H9 (cell line): ENCODE measurements at regions not wholly inside any gene's neighbourhood (a gene's known extent, or its start where the extent isn't known, plus 50 kb on each side); places are given as distances from the start of the nearest gene placed in this dataset.

Experiments
- DNase-seq: peaks from one replicate; pipeline ENCODE4 v3.0.0-alpha.2; 2017
- H2AFZ ChIP-seq: one replicate; pipeline ENCODE4 v1.6.1; 2013; ENCODE audit warnings: mild to moderate bottlenecking, low read length, control low read depth, moderate library complexity
- H2AK5ac ChIP-seq: 2 replicates; pipeline ENCODE4 v1.6.1; 2013; ENCODE audit warnings: low read length, control low read depth, mixed read lengths; ENCODE audit not compliant: insufficient read length
- H2BK120ac ChIP-seq: one replicate; pipeline ENCODE4 v1.6.1; 2013; ENCODE audit warnings: low read depth, mild to moderate bottlenecking, low read length, control low read depth, inconsistent platforms; ENCODE audit not compliant: poor library complexity, severe bottlenecking
- H2BK12ac ChIP-seq: 2 replicates; pipeline ENCODE4 v1.6.1; 2013; ENCODE audit warnings: low read length, control low read depth, mixed read lengths, low read depth; ENCODE audit not compliant: insufficient read length
- H2BK15ac ChIP-seq: 2 replicates; pipeline ENCODE4 v1.6.1; 2013; ENCODE audit warnings: low read depth, low read length, control low read depth
- H2BK20ac ChIP-seq: one replicate; pipeline ENCODE4 v1.6.1; 2013; ENCODE audit warnings: low read depth, mild to moderate bottlenecking, low read length, control low read depth, inconsistent platforms; ENCODE audit not compliant: poor library complexity, severe bottlenecking
- H2BK5ac ChIP-seq: 2 replicates; pipeline ENCODE4 v1.6.1; 2013; ENCODE audit warnings: low read length, control low read depth, mixed read lengths; ENCODE audit not compliant: insufficient read length
- H3K14ac ChIP-seq: 2 replicates; pipeline ENCODE4 v1.6.1; 2013; ENCODE audit warnings: low read length, control low read depth; ENCODE audit not compliant: insufficient read depth
- H3K18ac ChIP-seq: 2 replicates; pipeline ENCODE4 v1.6.1; 2013; ENCODE audit warnings: low read depth, mild to moderate bottlenecking, mixed read lengths, low read length, control low read depth; ENCODE audit not compliant: insufficient read length
- H3K23ac ChIP-seq: 2 replicates; pipeline ENCODE4 v1.6.1; 2013; ENCODE audit warnings: low read length, control low read depth, mixed read lengths, low read depth; ENCODE audit not compliant: insufficient read length
- H3K23me2 ChIP-seq: 2 replicates; pipeline ENCODE4 v1.6.1; 2013; ENCODE audit warnings: low read depth, mild to moderate bottlenecking, mixed read lengths, low read length, control low read depth; ENCODE audit not compliant: insufficient read length, poor library complexity, severe bottlenecking
- H3K27ac ChIP-seq: 2 replicates; pipeline ENCODE4 v1.5.1; 2013; ENCODE audit warnings: low read length, control low read depth, mixed read lengths, low read depth; ENCODE audit not compliant: insufficient read length
- H3K27me3 ChIP-seq: 2 replicates; pipeline ENCODE4 v1.6.1; 2013; ENCODE audit warnings: low read length, control low read depth, inconsistent platforms; ENCODE audit not compliant: insufficient read depth
- H3K4ac ChIP-seq: 2 replicates; pipeline ENCODE4 v1.6.1; 2013; ENCODE audit warnings: low read depth, mild to moderate bottlenecking, control low read depth, inconsistent platforms, low read length, moderate library complexity
- H3K4me1 ChIP-seq: 2 replicates; pipeline ENCODE4 v1.6.1; 2013; ENCODE audit warnings: low read length, control low read depth, inconsistent platforms; ENCODE audit not compliant: insufficient read depth
- H3K4me2 ChIP-seq: 2 replicates; pipeline ENCODE4 v1.6.1; 2013; ENCODE audit warnings: low read length, control low read depth, mixed read lengths; ENCODE audit not compliant: insufficient read length, insufficient read depth
- H3K56ac ChIP-seq: 2 replicates; pipeline ENCODE4 v1.6.1; 2013; ENCODE audit warnings: low read depth, mild to moderate bottlenecking, mixed read lengths, low read length, control low read depth; ENCODE audit not compliant: insufficient read length
- H3K79me1 ChIP-seq: 2 replicates; pipeline ENCODE4 v1.6.1; 2013; ENCODE audit warnings: low read depth, mild to moderate bottlenecking, moderate library complexity, low read length, control low read depth, inconsistent platforms; ENCODE audit not compliant: insufficient read depth, poor library complexity, severe bottlenecking
- H3K79me2 ChIP-seq: 2 replicates; pipeline ENCODE4 v1.6.1; 2013; ENCODE audit warnings: low read length, control low read depth, inconsistent platforms; ENCODE audit not compliant: insufficient read depth
- H3K9ac ChIP-seq: 2 replicates; pipeline ENCODE4 v1.6.1; 2013; ENCODE audit warnings: low read length, control low read depth, mixed read lengths; ENCODE audit not compliant: insufficient read length; ENCODE audit errors: extremely low read depth
- H3K9me3 ChIP-seq: one replicate; pipeline ENCODE4 v1.6.1; 2013; ENCODE audit warnings: low read depth, low read length, inconsistent platforms; ENCODE audit not compliant: control insufficient read depth
- H3T11ph ChIP-seq: one replicate; pipeline ENCODE4 v1.6.1; 2013; ENCODE audit warnings: mild to moderate bottlenecking, low read length, control low read depth, inconsistent platforms
- H4K20me1 ChIP-seq: one replicate; pipeline ENCODE4 v1.6.1; 2013; ENCODE audit not compliant: control insufficient read depth, insufficient read length, insufficient read depth
- H4K5ac ChIP-seq: 2 replicates; pipeline ENCODE4 v1.6.1; 2013; ENCODE audit warnings: low read depth, mild to moderate bottlenecking, mixed read lengths, low read length, control low read depth; ENCODE audit not compliant: insufficient read length
- H4K8ac ChIP-seq: replicated peaks from 2 replicates; pipeline ENCODE4 v1.6.1; 2013; ENCODE audit warnings: low read length, control low read depth, mixed read lengths, low read depth; ENCODE audit not compliant: insufficient read length
- H4K91ac ChIP-seq: 2 replicates; pipeline ENCODE4 v1.6.1; 2013; ENCODE audit warnings: low read depth, mild to moderate bottlenecking, moderate library complexity, mixed read lengths, low read length, control low read depth; ENCODE audit not compliant: insufficient read length
- H3K27ac Mint-ChIP-seq, 3 experiments: 2 replicates in 2 of 3; 3 replicates in 1 of 3; pipeline ENCODE4 v1.8.0; 2020 to 2021; ENCODE audit warnings: mixed read lengths in 3 of 3, mild to moderate bottlenecking in 1 of 3, moderate library complexity in 1 of 3
- H3K27me3 Mint-ChIP-seq: 2 replicates; pipeline ENCODE4 v1.8.0; 2021; ENCODE audit warnings: low read depth, mild to moderate bottlenecking, moderate library complexity, mixed read lengths
- H3K36me3 Mint-ChIP-seq, 3 experiments: 2 replicates in 2 of 3; 3 replicates in 1 of 3; pipeline ENCODE4 v1.8.0; 2020 to 2021; ENCODE audit warnings: low read depth in 3 of 3, mixed read lengths in 3 of 3; ENCODE audit not compliant: insufficient read depth in 1 of 3
- H3K4me1 Mint-ChIP-seq, 2 experiments: 2 replicates each; pipeline ENCODE4 v1.8.0; 2020; ENCODE audit warnings: mixed read lengths in 2 of 2
- H3K4me3 Mint-ChIP-seq, 2 experiments: 2 replicates in 1 of 2; 3 replicates in 1 of 2; pipeline ENCODE4 v1.8.0; 2020 to 2021; ENCODE audit warnings: mild to moderate bottlenecking in 2 of 2, mixed read lengths in 2 of 2, moderate library complexity in 1 of 2
- H3K9me3 Mint-ChIP-seq, 2 experiments: 2 replicates in 1 of 2; 3 replicates in 1 of 2; pipeline ENCODE4 v1.8.0; 2020; ENCODE audit warnings: mild to moderate bottlenecking in 2 of 2, mixed read lengths in 2 of 2, moderate library complexity in 1 of 2
- CTCF ChIP-seq: fragments of 200-600 bp; sonication (generic); conservative IDR thresholded peaks from 3 replicates; pipeline ENCODE4 v1.8.0; 2021; ENCODE audit warnings: antibody characterized with exemption, mild to moderate bottlenecking

- H3K4me1 Mint-ChIP-seq, result no peaks in the 10 kb centered on the region
- Histone ChIP-seq H4K20me1 (no peaks in the 10 kb centered on the region), H3K9me3 (no peaks in the 10 kb centered on the region)
Observed at GRCh38 chr12:46652692-46653091, 173.1 kb downstream of the SLC38A4 start.

More at GRCh38 chr12:46652692-46653091, 173.1 kb downstream of the SLC38A4 start:
- no peak overlapping the region for H2BK5ac ChIP-seq
- H3K56ac ChIP-seq, result no peak overlapping the region
- H3K79me1 ChIP-seq, result no peaks in the 10 kb centered on the region
- H2BK120ac ChIP-seq, result no peak overlapping the region
- H2BK12ac ChIP-seq, result no peak overlapping the region
- H4K91ac ChIP-seq, result no peak overlapping the region
- H4K5ac ChIP-seq, result no peak overlapping the region
- no peak overlapping the region for H3K18ac ChIP-seq
- no peak overlapping the region for H2BK20ac ChIP-seq
- H3K79me2 ChIP-seq, result no peaks in the 10 kb centered on the region
- H3K4ac ChIP-seq, result no peak overlapping the region
- no peak for DNase-seq
- no peak for TF ChIP-seq CTCF
- no peak overlapping the region for H3T11ph ChIP-seq
- H4K8ac ChIP-seq, result no peak overlapping the region
- H3K4me1 ChIP-seq, result peaks cover 4% of the 10 kb centered on the region; the same call in 1 of the 2 replicates
- H2BK15ac ChIP-seq, result no peak overlapping the region
- H2AK5ac ChIP-seq, result no peak overlapping the region
- H3K23me2 ChIP-seq, result no peaks in the 10 kb centered on the region
- Mint-ChIP-seq H3K9me3 (peaks cover 11 to 13% of the 10 kb centered on the region in 2 experiments; a peak in 4 of 5 replicates), H3K27ac (no peak overlapping the region), H3K27me3 (no peaks in the 10 kb centered on the region), H3K4me3 (no peak overlapping the region), H3K36me3 (peaks cover 6 to 12% (median 11%) of the 10 kb centered on the region in 3 experiments)
- H2AFZ ChIP-seq, result no peak overlapping the region
- H3K27ac ChIP-seq, result no peak overlapping the region
- no peak overlapping the region for H3K14ac ChIP-seq
- H3K4me2 ChIP-seq, result no peak overlapping the region
- H3K23ac ChIP-seq, result no peak overlapping the region
- no peak overlapping the region for H3K9ac ChIP-seq
- H3K27me3 ChIP-seq, result no peaks in the 10 kb centered on the region
